GM12864 (cell line): ENCODE measurements at regions not wholly inside any gene's neighbourhood (a gene's known extent, or its start where the extent isn't known, plus 50 kb on each side); places are given as distances from the start of the nearest gene placed in this dataset.

ENCODE experiments used
- DNase-seq: peaks from one replicate; pipeline ENCODE4 v3.0.0-alpha.2; 2011; ENCODE audit warnings: low read depth
- H3K4me3 ChIP-seq: 2 replicates; pipeline ENCODE4 v1.5.1; 2011; ENCODE audit warnings: mild to moderate bottlenecking, low read depth, low read length, control low read depth
- CTCF ChIP-seq: IDR thresholded peaks from 2 replicates; pipeline ENCODE4 v1.5.1; 2011; ENCODE audit warnings: low read depth, mild to moderate bottlenecking, moderate library complexity, low read length, control low read depth, inconsistent platforms; ENCODE audit errors: missing control alignments

- no peak for TF ChIP-seq CTCF
- no peak overlapping the region for H3K4me3 ChIP-seq
- DNase-seq: no peak
Observed at GRCh38 chr4:126354784-126355183, 1040.0 kb downstream of the FAT4 start.

GRCh38 chr4:126358041-126358440 lies 1043.3 kb downstream of the FAT4 start:
- no peak for DNase-seq
- no peak overlapping the region for H3K4me3 ChIP-seq
- no peak for TF ChIP-seq CTCF

- no peak for TF ChIP-seq CTCF
- DNase-seq: no peak
- H3K4me3 ChIP-seq: no peak overlapping the region
Observed at GRCh38 chr4:126361287-126361686, 1046.5 kb downstream of the FAT4 start.

GRCh38 chr4:126364311-126364911 lies 1049.7 kb downstream of the FAT4 start:
- DNase-seq: no peak
- TF ChIP-seq CTCF: no peak
- H3K4me3 ChIP-seq: no peak overlapping the region

GRCh38 chr4:126369076-126369475 lies 1054.3 kb downstream of the FAT4 start:
- H3K4me3 ChIP-seq: no peak overlapping the region
- no peak for DNase-seq
- no peak for TF ChIP-seq CTCF

GRCh38 chr4:126372634-126373033 lies 1057.9 kb downstream of the FAT4 start:
- DNase-seq: no peak
- H3K4me3 ChIP-seq: no peak overlapping the region
- no peak for TF ChIP-seq CTCF

GRCh38 chr4:126375462-126376054 lies 1060.8 kb downstream of the FAT4 start:
- H3K4me3 ChIP-seq: no peak overlapping the region
- no peak for TF ChIP-seq CTCF
- no peak for DNase-seq
